SIG-M5 treated with dmso at 0.1 percent for 504 hours (cell line): ENCODE measurements at regions not wholly inside any gene's neighbourhood (a gene's known extent, or its start where the extent isn't known, plus 50 kb on each side); places are given as distances from the start of the nearest gene placed in this dataset.
A peak's percentile ranks its signal among the peaks of the same experiment; 100 is the strongest.

Experiments used
- DNase-seq: peaks from one replicate; lab custom pipeline; 2025; ENCODE audit not compliant: unreplicated experiment; lab: John Stamatoyannopoulos, UW

- DNase-seq, result no peak
Observed at GRCh38 chr1:5751163-5751540, 241.1 kb downstream of the NPHP4 start.

GRCh38 chr1:5750186-5751162 lies 241.8 kb downstream of the NPHP4 start:
- DNase-seq, result no peak

GRCh38 chr1:5748286-5749225 lies 243.7 kb downstream of the NPHP4 start:
- DNase-seq, result no peak

- no peak for DNase-seq
Observed at GRCh38 chr1:5747426-5748285, 244.6 kb downstream of the NPHP4 start.

- no peak for DNase-seq
Observed at GRCh38 chr1:5746611-5747425, 245.4 kb downstream of the NPHP4 start.

GRCh38 chr1:5745800-5746610 lies 246.2 kb downstream of the NPHP4 start:
- DNase-seq, result peak; percentile 25

GRCh38 chr1:5744911-5745799 lies 247.1 kb downstream of the NPHP4 start:
- no peak for DNase-seq

- DNase-seq, result no peak
Observed at GRCh38 chr1:5744341-5744740, 247.9 kb downstream of the NPHP4 start.

GRCh38 chr1:5743435-5744095 lies 248.7 kb downstream of the NPHP4 start:
- no peak for DNase-seq

GRCh38 chr1:5742801-5743200 lies 249.4 kb downstream of the NPHP4 start:
- no peak for DNase-seq

- DNase-seq, result no peak
Observed at GRCh38 chr1:5742032-5742431, 250.2 kb downstream of the NPHP4 start.

- no peak for DNase-seq
Observed at GRCh38 chr1:5740865-5741860, 251.1 kb downstream of the NPHP4 start.

GRCh38 chr1:5740450-5740849 lies 251.8 kb downstream of the NPHP4 start:
- DNase-seq, result no peak

GRCh38 chr1:5739561-5740078 lies 252.6 kb downstream of the NPHP4 start:
- DNase-seq, result no peak

- DNase-seq, result no peak
Observed at GRCh38 chr1:5738911-5739462, 253.2 kb downstream of the NPHP4 start.

GRCh38 chr1:5737081-5737480 lies 255.1 kb downstream of the NPHP4 start:
- no peak for DNase-seq
